ENCODE measurements at regions not wholly inside any gene's neighbourhood (a gene's known extent, or its start where the extent isn't known, plus 50 kb on each side); places are given as distances from the start of the nearest gene placed in this dataset.
"Not testable (repeated sequence)": the region's sequence is repeated elsewhere in the genome, so short reads cannot be mapped to it uniquely, and the experiment has no call there.

GRCh38 chr3:166897811-166898210 lies 482.3 kb downstream of the ZBBX start:
- DNase-seq (ENCODE audit: low read depth in 1 of 2, low spot score in 2 of 2): no peak
- H3K9me3 ChIP-seq (replicated peaks): 0 out of 2 replicates have a peak, but pooled peaks cover 3% of the 10 kb centered on the region
- no peak overlapping the region for H3K4me3 ChIP-seq
- no peaks in the 10 kb centered on the region for H3K36me3 ChIP-seq
- H3K27ac ChIP-seq: no peak overlapping the region
- no peaks in the 10 kb centered on the region for H3K27me3 ChIP-seq (replicated peaks)
- H3K4me1 ChIP-seq (replicated peaks): no peaks in the 10 kb centered on the region

GRCh38 chr3:166889241-166889640 lies 490.9 kb downstream of the ZBBX start:
- no peak for DNase-seq (ENCODE audit: low read depth in 1 of 2, low spot score in 2 of 2)
- Histone ChIP-seq H3K9me3 (replicated peaks) (no peaks in the 10 kb centered on the region; the same call in 1 of the 2 replicates), H3K4me3 (no peak overlapping the region)

GRCh38 chr3:166879661-166880060 lies 500.4 kb downstream of the ZBBX start:
- Histone ChIP-seq H3K9me3 (replicated peaks) (no peaks in the 10 kb centered on the region), H3K4me1 (replicated peaks) (no peaks in the 10 kb centered on the region), H3K36me3 (no peaks in the 10 kb centered on the region), H3K27me3 (replicated peaks) (no peaks in the 10 kb centered on the region), H3K4me3 (no peak overlapping the region), H3K27ac (no peak overlapping the region)
- DNase-seq (ENCODE audit: low read depth in 1 of 2, low spot score in 2 of 2): no peak

More at GRCh38 chr3:166889241-166889640, 490.9 kb downstream of the ZBBX start:
- Histone ChIP-seq H3K27ac (no peak overlapping the region), H3K36me3 (no peaks in the 10 kb centered on the region), H3K27me3 (replicated peaks) (no peaks in the 10 kb centered on the region), H3K4me1 (replicated peaks) (no peaks in the 10 kb centered on the region)

GRCh38 chr3:166877971-166878370 lies 502.1 kb downstream of the ZBBX start:
- no peaks in the 10 kb centered on the region for H3K9me3 ChIP-seq (replicated peaks)
- no peaks in the 10 kb centered on the region for H3K4me1 ChIP-seq (replicated peaks)
- H3K36me3 ChIP-seq: no peaks in the 10 kb centered on the region
- H3K27ac ChIP-seq: no peak overlapping the region
- H3K27me3 ChIP-seq (replicated peaks): no peaks in the 10 kb centered on the region
- no peak for DNase-seq (ENCODE audit: low read depth in 1 of 2, low spot score in 2 of 2)
- no peak overlapping the region for H3K4me3 ChIP-seq

GRCh38 chr3:166864473-166865467 lies 515.3 kb downstream of the ZBBX start:
- DNase-seq (ENCODE audit: low read depth in 1 of 2, low spot score in 2 of 2): no peak
- Histone ChIP-seq H3K4me1 (replicated peaks) (no peaks in the 10 kb centered on the region), H3K9me3 (replicated peaks) (no peaks in the 10 kb centered on the region), H3K4me3 (no peak overlapping the region), H3K27me3 (replicated peaks) (no peaks in the 10 kb centered on the region), H3K27ac (no peak overlapping the region), H3K36me3 (no peaks in the 10 kb centered on the region)

- Histone ChIP-seq H3K27me3 (replicated peaks) (no peaks in the 10 kb centered on the region), H3K4me1 (replicated peaks) (no peaks in the 10 kb centered on the region), H3K9me3 (replicated peaks) (no peaks in the 10 kb centered on the region), H3K27ac (no peak overlapping the region), H3K4me3 (no peak overlapping the region), H3K36me3 (no peaks in the 10 kb centered on the region)
- no peak for DNase-seq (ENCODE audit: low read depth in 1 of 2, low spot score in 2 of 2)
Measured at GRCh38 chr3:166860217-166860616, 519.9 kb downstream of the ZBBX start.

GRCh38 chr3:166844329-166844728 lies 535.8 kb downstream of the ZBBX start:
- Histone ChIP-seq H3K9me3 (replicated peaks) (no peaks in the 10 kb centered on the region), H3K4me1 (replicated peaks) (no peaks in the 10 kb centered on the region), H3K4me3 (no peak overlapping the region), H3K27me3 (replicated peaks) (no peaks in the 10 kb centered on the region), H3K36me3 (no peaks in the 10 kb centered on the region), H3K27ac (no peak overlapping the region)
- DNase-seq (ENCODE audit: low read depth in 1 of 2, low spot score in 2 of 2): no peak

GRCh38 chr3:166842784-166843183 lies 537.3 kb downstream of the ZBBX start:
- not testable (repeated sequence) for H3K27ac ChIP-seq; H3K27me3 ChIP-seq (replicated peaks); DNase-seq (ENCODE audit: low read depth in 1 of 2, low spot score in 2 of 2); H3K9me3 ChIP-seq (replicated peaks); H3K4me3 ChIP-seq; H3K4me1 ChIP-seq (replicated peaks); H3K36me3 ChIP-seq

- Histone ChIP-seq H3K27ac (no peak overlapping the region), H3K4me3 (no peak overlapping the region), H3K9me3 (replicated peaks) (no peaks in the 10 kb centered on the region), H3K4me1 (replicated peaks) (no peaks in the 10 kb centered on the region), H3K27me3 (replicated peaks) (no peaks in the 10 kb centered on the region), H3K36me3 (no peaks in the 10 kb centered on the region)
- no peak for DNase-seq (ENCODE audit: low read depth in 1 of 2, low spot score in 2 of 2)
Measured at GRCh38 chr3:166837535-166837934, 542.6 kb downstream of the ZBBX start.

- H3K27me3 ChIP-seq (replicated peaks): no peaks in the 10 kb centered on the region
- H3K9me3 ChIP-seq (replicated peaks): no peaks in the 10 kb centered on the region
- no peak overlapping the region for H3K4me3 ChIP-seq
- no peaks in the 10 kb centered on the region for H3K4me1 ChIP-seq (replicated peaks)
- DNase-seq (ENCODE audit: low read depth in 1 of 2, low spot score in 2 of 2): no peak
- H3K27ac ChIP-seq: no peak overlapping the region
- H3K36me3 ChIP-seq: no peaks in the 10 kb centered on the region
Measured at GRCh38 chr3:166836836-166837235, 543.3 kb downstream of the ZBBX start.

- DNase-seq (ENCODE audit: low read depth in 1 of 2, low spot score in 2 of 2): no peak
- Histone ChIP-seq H3K4me3 (no peak overlapping the region), H3K27ac (no peak overlapping the region), H3K9me3 (replicated peaks) (no peaks in the 10 kb centered on the region), H3K4me1 (replicated peaks) (no peaks in the 10 kb centered on the region), H3K36me3 (no peaks in the 10 kb centered on the region), H3K27me3 (replicated peaks) (no peaks in the 10 kb centered on the region)
Measured at GRCh38 chr3:166829896-166830295, 550.2 kb downstream of the ZBBX start.

GRCh38 chr3:166818464-166818863 lies 561.6 kb downstream of the ZBBX start:
- H3K27ac ChIP-seq: no peak overlapping the region

GRCh38 chr3:166817269-166817668 lies 562.8 kb downstream of the ZBBX start:
- not testable (repeated sequence) for H3K4me3 ChIP-seq; H3K36me3 ChIP-seq; H3K27me3 ChIP-seq (replicated peaks); H3K9me3 ChIP-seq (replicated peaks); DNase-seq (ENCODE audit: low read depth in 1 of 2, low spot score in 2 of 2); H3K4me1 ChIP-seq (replicated peaks); H3K27ac ChIP-seq

More at GRCh38 chr3:166818464-166818863, 561.6 kb downstream of the ZBBX start:
- Histone ChIP-seq H3K27me3 (replicated peaks) (no peaks in the 10 kb centered on the region), H3K9me3 (replicated peaks) (no peaks in the 10 kb centered on the region), H3K4me3 (no peak overlapping the region), H3K4me1 (replicated peaks) (no peaks in the 10 kb centered on the region), H3K36me3 (no peaks in the 10 kb centered on the region)
- no peak for DNase-seq (ENCODE audit: low read depth in 1 of 2, low spot score in 2 of 2)

GRCh38 chr3:166810741-166811445 lies 569.2 kb downstream of the ZBBX start:
- Histone ChIP-seq H3K9me3 (replicated peaks) (no peaks in the 10 kb centered on the region; the same call in 1 of the 2 replicates), H3K36me3 (no peaks in the 10 kb centered on the region), H3K4me3 (no peak overlapping the region), H3K27me3 (replicated peaks) (no peaks in the 10 kb centered on the region), H3K27ac (no peak overlapping the region), H3K4me1 (replicated peaks) (no peaks in the 10 kb centered on the region)
- no peak for DNase-seq (ENCODE audit: low read depth in 1 of 2, low spot score in 2 of 2)

Data from SJSA1 (cell line).